PC-9 (cell line): ENCODE measurements at regions not wholly inside any gene's neighbourhood (a gene's known extent, or its start where the extent isn't known, plus 50 kb on each side); places are given as distances from the start of the nearest gene placed in this dataset.

ENCODE experiments used
- BruUV-seq: library from RNA; stranded (reverse); fragments of 400-500 nt; replicated peaks from 2 replicates; lab custom pipeline; 2021; lab: Mats Ljungman, UMichigan
- CTCF ChIA-PET: fragments of 300-600 bp; sonication (Branson Sonifier 250); formaldehyde crosslinking; loops from one replicate; lab custom pipeline; 2022; ENCODE audit warnings: antibody characterized with exemption; lab: Charles Lee
- POLR2A ChIA-PET: fragments of 300-600 bp; sonication (Branson Sonifier 250); formaldehyde crosslinking; loops from one replicate; lab custom pipeline; 2022; ENCODE audit warnings: antibody characterized with exemption; ENCODE audit not compliant: unreplicated experiment; lab: Charles Lee
- DNase-seq, 2 experiments: peaks; one replicate each; pipeline versions ENCODE4 v3.0.0 to v3.0.0-alpha.2; 2015 to 2022; ENCODE audit warnings: mixed read lengths in 1 of 2
- H2AFZ ChIP-seq: fragments of 200-600 bp; sonication (generic); 2 replicates; pipeline ENCODE4 v1.8.1; 2017; ENCODE audit warnings: antibody characterized with exemption
- H3F3A ChIP-seq: fragments of 200-600 bp; sonication (generic); 2 replicates; pipeline ENCODE4 v1.8.1; 2017; ENCODE audit warnings: antibody characterized with exemption, mild to moderate bottlenecking, low read depth; ENCODE audit not compliant: insufficient read depth
- H3K27ac ChIP-seq: fragments of 200-600 bp; sonication (generic); 2 replicates; pipeline ENCODE4 v1.6.1; 2016; ENCODE audit warnings: mixed run types
- H3K27me3 ChIP-seq: fragments of 200-600 bp; sonication (generic); 2 replicates; pipeline ENCODE4 v1.6.1; 2016; ENCODE audit warnings: low read depth, mixed run types; ENCODE audit not compliant: insufficient read depth
- H3K36me3 ChIP-seq: fragments of 200-600 bp; sonication (generic); 2 replicates; pipeline ENCODE4 v1.6.1; 2016; ENCODE audit warnings: low read depth, mixed run types
- H3K4me1 ChIP-seq: fragments of 200-600 bp; sonication (generic); replicated peaks from 2 replicates; pipeline ENCODE4 v1.6.1; 2016; ENCODE audit warnings: mixed run types; ENCODE audit not compliant: insufficient read depth
- H3K4me2 ChIP-seq: fragments of 200-600 bp; sonication (generic); 2 replicates; pipeline ENCODE4 v1.6.1; 2017; ENCODE audit warnings: mixed run types
- H3K4me3 ChIP-seq: fragments of 200-600 bp; sonication (generic); 2 replicates; pipeline ENCODE4 v1.6.1; 2016; ENCODE audit warnings: mixed run types
- H3K79me2 ChIP-seq: fragments of 200-600 bp; sonication (generic); 2 replicates; pipeline ENCODE4 v1.6.1; 2017; ENCODE audit warnings: low read depth, mixed run types
- H3K9me2 ChIP-seq: fragments of 200-600 bp; sonication (generic); 2 replicates; pipeline ENCODE4 v1.8.1; 2017; ENCODE audit warnings: mild to moderate bottlenecking; ENCODE audit not compliant: insufficient read depth
- H3K9me3 ChIP-seq: fragments of 200-600 bp; sonication (generic); 2 replicates; pipeline ENCODE4 v1.8.1; 2016; ENCODE audit warnings: low read depth; ENCODE audit not compliant: insufficient read depth
- H4K20me1 ChIP-seq: fragments of 200-600 bp; sonication (generic); 2 replicates; pipeline ENCODE4 v1.8.1; 2017; ENCODE audit not compliant: insufficient read depth
- EZH2 ChIP-seq: fragments of 200-600 bp; sonication (generic); IDR thresholded peaks from 2 replicates; pipeline ENCODE4 v1.8.0; 2017; ENCODE audit warnings: antibody characterized with exemption, low read depth
- intact Hi-C: fragments of 100-400 bp; cut with micrococcal nuclease; formaldehyde crosslinking; loops from one replicate; pipeline ENCODE4 v1.10.0; 2022; ENCODE audit not compliant: unreplicated experiment
- TF ChIP-seq, protein P1 (sequence below): fragments of 200-600 bp; sonication (generic); conservative IDR thresholded peaks from 2 replicates; pipeline ENCODE4 v1.6.1; 2017; ENCODE audit warnings: mixed run types, antibody characterized with exemption, mild to moderate bottlenecking, moderate library complexity

DNA sequence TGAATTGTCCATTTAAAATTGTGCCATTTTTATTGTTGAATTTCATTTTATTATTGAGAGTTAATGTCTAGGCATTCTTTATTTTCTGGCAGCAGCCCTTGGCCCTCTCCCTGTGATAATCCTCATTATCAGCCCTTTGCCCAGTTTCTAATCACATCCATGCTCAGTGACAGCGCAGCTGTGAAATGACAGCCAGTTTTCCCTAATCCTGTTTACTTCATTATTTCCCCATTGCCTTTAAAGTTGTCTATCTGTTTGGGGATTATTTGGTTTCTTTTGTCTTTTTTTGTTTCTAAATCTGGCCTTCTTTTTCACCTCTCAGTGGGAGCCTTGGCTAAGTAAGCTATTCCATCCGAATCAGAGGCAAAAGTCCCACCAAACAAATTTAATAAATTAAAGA, 476.9 kb downstream of the SLC6A15 start:
- TF ChIP-seq, protein P1, sequence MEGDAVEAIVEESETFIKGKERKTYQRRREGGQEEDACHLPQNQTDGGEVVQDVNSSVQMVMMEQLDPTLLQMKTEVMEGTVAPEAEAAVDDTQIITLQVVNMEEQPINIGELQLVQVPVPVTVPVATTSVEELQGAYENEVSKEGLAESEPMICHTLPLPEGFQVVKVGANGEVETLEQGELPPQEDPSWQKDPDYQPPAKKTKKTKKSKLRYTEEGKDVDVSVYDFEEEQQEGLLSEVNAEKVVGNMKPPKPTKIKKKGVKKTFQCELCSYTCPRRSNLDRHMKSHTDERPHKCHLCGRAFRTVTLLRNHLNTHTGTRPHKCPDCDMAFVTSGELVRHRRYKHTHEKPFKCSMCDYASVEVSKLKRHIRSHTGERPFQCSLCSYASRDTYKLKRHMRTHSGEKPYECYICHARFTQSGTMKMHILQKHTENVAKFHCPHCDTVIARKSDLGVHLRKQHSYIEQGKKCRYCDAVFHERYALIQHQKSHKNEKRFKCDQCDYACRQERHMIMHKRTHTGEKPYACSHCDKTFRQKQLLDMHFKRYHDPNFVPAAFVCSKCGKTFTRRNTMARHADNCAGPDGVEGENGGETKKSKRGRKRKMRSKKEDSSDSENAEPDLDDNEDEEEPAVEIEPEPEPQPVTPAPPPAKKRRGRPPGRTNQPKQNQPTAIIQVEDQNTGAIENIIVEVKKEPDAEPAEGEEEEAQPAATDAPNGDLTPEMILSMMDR: no peak
- no peak for TF ChIP-seq EZH2
- no peak for DNase-seq
- Histone ChIP-seq H3K79me2 (no peaks in the 10 kb centered on the region), H3K9me2 (no peaks in the 10 kb centered on the region), H3K27me3 (no peaks in the 10 kb centered on the region), H2AFZ (no peak overlapping the region), H3K4me3 (no peak overlapping the region), H3K27ac (no peak overlapping the region), H3K9me3 (no peaks in the 10 kb centered on the region), H4K20me1 (no peaks in the 10 kb centered on the region), H3K4me1 (no peaks in the 10 kb centered on the region), H3F3A (no peaks in the 10 kb centered on the region), H3K4me2 (no peak overlapping the region), H3K36me3 (no peaks in the 10 kb centered on the region)
- intact Hi-C loops: no loop called here
- ChIA-PET POLR2A (no interaction called here), CTCF (no interaction called here)
- no TSS peak for BruUV-seq

DNA sequence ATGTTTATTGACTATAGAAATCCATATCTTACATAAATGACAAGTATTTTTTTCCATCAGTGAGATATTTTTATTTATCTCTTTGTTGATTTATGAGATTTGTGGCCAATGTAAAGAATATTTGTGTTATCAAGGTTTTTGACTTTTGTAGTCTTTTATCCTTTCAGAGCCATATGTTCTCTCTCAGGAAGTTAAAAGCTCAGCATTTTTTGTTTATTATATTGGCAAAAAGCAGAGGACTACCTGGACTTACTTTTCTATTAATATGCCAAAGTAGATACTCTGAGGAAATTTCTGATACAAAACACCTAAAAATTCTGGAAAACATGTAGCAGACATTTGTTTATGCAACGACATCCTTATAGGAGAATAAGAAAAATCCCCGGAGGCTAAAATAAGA, 490.3 kb downstream of the SLC6A15 start:
- TF ChIP-seq, protein P1: no peak
- TF ChIP-seq EZH2: no peak

DNA sequence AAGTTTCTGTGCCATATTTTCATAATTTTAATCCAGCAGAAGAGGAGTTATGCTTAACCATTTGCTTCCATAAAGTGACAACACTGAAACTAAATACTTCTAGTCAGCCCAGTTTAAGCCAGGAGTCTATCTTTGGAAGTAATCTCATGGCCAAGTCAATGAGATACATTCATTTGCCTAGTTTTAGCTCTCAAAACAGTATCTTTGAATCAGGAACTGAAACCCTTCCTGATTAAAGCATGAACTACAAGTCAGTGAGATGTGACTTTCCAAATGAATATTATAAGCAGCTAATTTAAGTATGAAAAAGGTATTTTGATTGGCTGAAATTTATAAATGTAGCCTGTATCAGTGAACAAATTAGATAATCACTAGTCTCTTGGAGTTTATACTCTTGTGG, 491.5 kb downstream of the SLC6A15 start:
- DNase-seq: no peak
- Histone ChIP-seq H3K27ac (no peak overlapping the region), H3K4me2 (no peak overlapping the region), H3K36me3 (no peaks in the 10 kb centered on the region), H3K27me3 (no peaks in the 10 kb centered on the region), H4K20me1 (no peaks in the 10 kb centered on the region), H3K4me3 (no peak overlapping the region), H3K4me1 (no peaks in the 10 kb centered on the region), H3K9me3 (no peaks in the 10 kb centered on the region), H3K9me2 (no peaks in the 10 kb centered on the region), H3F3A (no peaks in the 10 kb centered on the region), H3K79me2 (no peaks in the 10 kb centered on the region), H2AFZ (no peak overlapping the region)
- no TSS peak for BruUV-seq
- ChIA-PET POLR2A (no interaction called here), CTCF (no interaction called here)
- TF ChIP-seq EZH2: no peak
- TF ChIP-seq, protein P1: no peak
- intact Hi-C loops: no loop called here

More for the DNA sequence above, 490.3 kb downstream of the SLC6A15 start:
- BruUV-seq: no TSS peak
- Histone ChIP-seq H3K36me3 (no peaks in the 10 kb centered on the region), H2AFZ (no peak overlapping the region), H3K4me1 (no peaks in the 10 kb centered on the region), H3K9me2 (no peaks in the 10 kb centered on the region), H3K9me3 (no peaks in the 10 kb centered on the region), H3K4me2 (no peak overlapping the region), H3K27ac (no peak overlapping the region), H3K4me3 (no peak overlapping the region), H3K79me2 (no peaks in the 10 kb centered on the region), H4K20me1 (no peaks in the 10 kb centered on the region), H3F3A (no peaks in the 10 kb centered on the region), H3K27me3 (no peaks in the 10 kb centered on the region)
- intact Hi-C loops: no loop called here
- ChIA-PET POLR2A (no interaction called here), CTCF (no interaction called here)
- no peak for DNase-seq
